ENCODE measurements at regions not wholly inside any gene's neighbourhood (a gene's known extent, or its start where the extent isn't known, plus 50 kb on each side); places are given as distances from the start of the nearest gene placed in this dataset.
"Not testable (repeated sequence)": the region's sequence is repeated elsewhere in the genome, so short reads cannot be mapped to it uniquely, and the experiment has no call there.

DNA sequence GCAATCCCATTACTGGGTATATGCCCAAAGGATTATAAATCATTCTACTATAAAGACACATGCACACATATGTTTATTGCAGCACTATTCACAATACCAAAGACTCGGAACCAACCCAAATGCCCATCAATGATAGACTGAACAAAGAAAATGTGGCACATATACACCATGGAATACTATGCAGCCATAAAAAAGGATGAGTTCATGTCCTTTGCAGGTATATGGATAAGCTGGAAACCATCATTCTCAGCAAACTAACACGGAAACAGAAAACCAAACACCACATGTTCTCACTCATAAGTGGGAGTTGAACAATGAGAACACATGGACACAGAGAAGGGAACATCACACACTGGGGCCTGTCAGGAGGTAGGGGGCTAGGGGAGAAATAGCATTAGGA is 235.7 kb downstream of the PTN start:
- not testable (repeated sequence) for DNase-seq

- DNase-seq, result not testable (repeated sequence)
Observed at GRCh38 chr7:137103526-137103925, 235.1 kb downstream of the CHRM2 start.

GRCh38 chr7:137097111-137097510 is 228.7 kb downstream of the CHRM2 start:
- no peak for DNase-seq

DNA sequence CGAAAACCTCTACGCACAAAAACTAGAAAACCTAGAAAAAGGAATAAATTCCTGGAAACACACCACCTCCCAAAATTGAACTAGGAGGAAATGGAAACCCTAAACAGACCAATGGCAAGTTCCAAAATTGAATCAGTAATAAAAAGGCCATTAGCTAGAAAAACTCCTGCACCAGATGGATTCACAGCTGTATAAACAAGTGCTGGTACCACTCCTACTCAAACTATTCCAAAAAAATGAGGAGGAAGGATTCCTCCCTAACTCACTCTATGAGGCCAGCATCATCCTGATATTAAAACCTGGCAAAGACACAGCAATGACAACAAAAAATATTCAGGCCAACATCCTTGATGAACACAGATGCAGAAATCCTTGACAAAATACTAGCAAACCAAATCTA is 228.2 kb downstream of the CHRM2 start:
- DNase-seq, result no peak

GRCh38 chr7:137093198-137093597 is 224.7 kb downstream of the CHRM2 start:
- no peak for DNase-seq

DNA sequence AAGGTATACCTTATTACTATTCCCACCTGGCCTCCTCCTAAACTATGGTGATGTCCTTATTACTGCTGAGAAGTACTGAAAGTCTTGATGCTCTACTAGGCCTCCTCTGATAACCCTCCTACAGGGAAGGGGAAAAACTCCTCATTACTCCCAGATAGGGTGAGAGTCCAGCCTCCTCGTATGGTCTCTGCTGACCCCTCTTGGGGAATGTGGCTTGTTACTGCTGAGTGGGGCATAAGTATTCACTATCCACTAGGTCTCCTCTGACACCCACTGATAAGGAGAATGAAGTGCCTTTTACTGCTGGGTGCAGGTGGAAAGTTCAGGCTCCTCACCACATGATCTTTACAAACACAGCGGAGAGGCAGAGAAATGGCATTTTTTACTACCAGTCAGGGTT is 222.9 kb downstream of the CHRM2 start:
- no peak for DNase-seq

- no peak for DNase-seq
Observed at GRCh38 chr7:137086896-137087295, 218.4 kb downstream of the CHRM2 start.

- peak; percentile 7 for DNase-seq
Observed at GRCh38 chr7:137084607-137085380, 216.3 kb downstream of the CHRM2 start.

- no peak for DNase-seq
Observed at GRCh38 chr7:137082391-137082790, 213.9 kb downstream of the CHRM2 start.

GRCh38 chr7:137081321-137082093 is 213.1 kb downstream of the CHRM2 start:
- DNase-seq, result peak; percentile 88

GRCh38 chr7:137080516-137081203 is 212.2 kb downstream of the CHRM2 start:
- DNase-seq, result no peak

DNA sequence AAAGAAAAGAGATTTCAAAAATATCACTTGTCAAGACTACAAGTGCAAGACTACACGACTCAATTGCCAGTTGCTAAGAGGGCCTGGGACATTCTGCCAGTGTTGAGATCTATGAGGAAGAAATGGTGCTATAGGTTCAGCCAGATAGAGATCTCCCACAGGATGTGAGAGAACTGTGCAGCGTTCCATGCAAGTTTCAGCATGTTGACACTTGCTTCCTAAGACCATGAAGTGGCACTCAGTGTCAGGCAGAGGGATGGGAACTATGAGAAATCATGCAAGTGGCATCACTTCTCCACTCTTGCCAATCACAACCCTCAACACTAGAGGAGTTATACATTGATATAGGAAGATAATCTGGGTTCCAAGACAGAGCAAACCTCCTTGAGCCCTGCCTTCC is 210.3 kb downstream of the CHRM2 start:
- DNase-seq, result no peak

GRCh38 chr7:137074391-137075030 is 206.1 kb downstream of the CHRM2 start:
- DNase-seq, result peak; percentile 53

DNA sequence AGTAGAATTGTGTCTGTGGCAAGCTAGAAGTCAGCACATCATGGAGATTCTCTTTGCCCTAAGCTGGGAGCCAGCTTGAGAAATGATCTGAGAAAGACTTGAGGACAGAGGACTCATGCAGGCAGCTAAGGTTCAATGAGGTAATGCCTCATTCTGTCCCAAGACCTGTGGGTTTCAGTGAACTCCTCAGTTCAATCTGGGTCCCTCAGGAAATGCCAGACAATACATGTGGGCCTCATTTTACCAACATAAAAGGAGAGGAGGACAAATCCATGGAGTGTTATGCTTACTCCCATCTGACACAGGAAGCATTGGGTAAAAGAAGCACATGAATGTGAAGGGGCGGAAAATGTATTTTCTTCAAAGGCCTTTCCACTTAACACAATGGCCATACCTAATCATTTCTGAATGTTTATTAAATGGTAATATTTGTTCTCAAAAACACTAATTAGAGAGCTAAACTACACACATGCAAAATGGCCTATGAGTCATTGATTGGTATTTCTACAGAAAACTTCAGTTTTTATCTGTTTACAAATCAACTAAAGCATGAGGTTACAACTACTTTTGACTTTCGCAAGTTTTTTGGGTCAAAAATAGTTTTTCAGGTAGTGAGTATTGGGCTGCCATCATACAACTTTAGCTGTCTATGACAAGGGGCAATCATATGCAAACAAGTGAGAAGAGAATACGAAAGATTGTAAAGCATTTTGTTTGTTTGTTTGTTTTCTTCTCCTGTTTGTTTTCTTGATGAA is 205.3 kb downstream of the CHRM2 start:
- DNase-seq, result peak; percentile 38

Measured in fibroblast of skin of right quadriceps (primary cell).